IMR-90 (cell line): ENCODE measurements at regions not wholly inside any gene's neighbourhood (a gene's known extent, or its start where the extent isn't known, plus 50 kb on each side); places are given as distances from the start of the nearest gene placed in this dataset.

Experiments
- ATAC-seq: fragments of 200-7000 bp; cut with Tn5 transposase; 2 replicates; pipeline ENCODE4 v1.9.1; 2020; ENCODE audit warnings: low read depth, mild to moderate bottlenecking, moderate library complexity
- BruUV-seq: library from RNA; stranded (reverse); fragments of 400-500 nt; replicated peaks from 2 replicates; lab custom pipeline; 2021; lab: Mats Ljungman, UMichigan
- CTCF ChIA-PET: fragments of 300-600 bp; formaldehyde crosslinking; extraction: SDS; loops from one replicate; lab custom pipeline; 2021; ENCODE audit warnings: antibody characterized with exemption; lab: Yijun Ruan, JAX
- POLR2A ChIA-PET: fragments of 300-600 bp; sonication (Branson Sonifier 250); formaldehyde crosslinking; loops from one replicate; lab custom pipeline; 2022; ENCODE audit warnings: antibody characterized with exemption; ENCODE audit not compliant: unreplicated experiment; lab: Charles Lee
- DNase-seq: peaks from one replicate; pipeline ENCODE4 v3.0.0; 2013
- H2AFZ ChIP-seq: replicated peaks from 2 replicates; pipeline ENCODE3; 2013; ENCODE audit warnings: low read length, mild to moderate bottlenecking; ENCODE audit not compliant: poor library complexity
- H2AK5ac ChIP-seq: 2 replicates; pipeline ENCODE4 v1.6.1; 2013; ENCODE audit warnings: low read depth, low read length, inconsistent platforms
- H2AK9ac ChIP-seq: replicated peaks from 2 replicates; pipeline ENCODE3; 2013; ENCODE audit warnings: mild to moderate bottlenecking, low read depth, low read length, moderate library complexity; ENCODE audit not compliant: poor library complexity
- H2BK120ac ChIP-seq: 2 replicates; pipeline ENCODE4 v1.6.1; 2013; ENCODE audit warnings: low read depth, low read length, inconsistent platforms
- H2BK15ac ChIP-seq: 3 replicates; pipeline ENCODE4 v1.6.1; 2013; ENCODE audit warnings: low read depth, low read length, inconsistent platforms
- H2BK20ac ChIP-seq: 2 replicates; pipeline ENCODE4 v1.6.1; 2013; ENCODE audit warnings: low read depth, mild to moderate bottlenecking, inconsistent platforms, low read length, moderate library complexity
- H2BK5ac ChIP-seq: 2 replicates; pipeline ENCODE4 v1.6.1; 2013; ENCODE audit warnings: mild to moderate bottlenecking, low read depth, low read length, inconsistent platforms; ENCODE audit not compliant: poor library complexity, severe bottlenecking
- H3K14ac ChIP-seq: replicated peaks from 2 replicates; pipeline ENCODE4 v1.6.1; 2013; ENCODE audit warnings: low read depth, low read length, inconsistent platforms
- H3K18ac ChIP-seq: 2 replicates; pipeline ENCODE4 v1.6.1; 2013; ENCODE audit warnings: low read depth, low read length, control low read depth
- H3K23ac ChIP-seq: 2 replicates; pipeline ENCODE4 v1.6.1; 2013; ENCODE audit warnings: low read depth, low read length, inconsistent platforms
- H3K27ac ChIP-seq: 2 replicates; pipeline ENCODE4 v1.5.1; 2013; ENCODE audit warnings: mild to moderate bottlenecking, control low read depth, low read length; ENCODE audit not compliant: insufficient read depth
- H3K27me3 ChIP-seq: 2 replicates; pipeline ENCODE4 v1.6.1; 2013; ENCODE audit warnings: low read length; ENCODE audit not compliant: control insufficient read depth, insufficient read depth
- H3K36me3 ChIP-seq: 2 replicates; pipeline ENCODE4 v1.6.1; 2013; ENCODE audit warnings: low read length, mixed read lengths; ENCODE audit not compliant: control insufficient read depth, insufficient read depth
- H3K4ac ChIP-seq: 2 replicates; pipeline ENCODE4 v1.6.1; 2013; ENCODE audit warnings: low read depth, low read length, inconsistent platforms
- H3K4me1 ChIP-seq: 2 replicates; pipeline ENCODE4 v1.6.1; 2013; ENCODE audit warnings: low read length, mixed read lengths; ENCODE audit not compliant: control insufficient read depth, insufficient read depth
- H3K4me2 ChIP-seq: 2 replicates; pipeline ENCODE4 v1.6.1; 2013; ENCODE audit warnings: low read depth, mild to moderate bottlenecking, control low read depth, low read length, moderate library complexity
- H3K4me3 ChIP-seq: 2 replicates; pipeline ENCODE4 v1.5.1; 2013; ENCODE audit warnings: low read depth, mild to moderate bottlenecking, control low read depth, low read length, moderate library complexity; ENCODE audit not compliant: insufficient read depth
- H3K56ac ChIP-seq: 2 replicates; pipeline ENCODE4 v1.6.1; 2013; ENCODE audit warnings: low read length, inconsistent platforms; ENCODE audit not compliant: insufficient read depth; ENCODE audit errors: extremely low read depth
- H3K79me1 ChIP-seq, 2 experiments: 2 replicates each; pipeline ENCODE4 v1.6.1; 2013; ENCODE audit warnings: low read length in 2 of 2, inconsistent platforms in 1 of 2, low read depth in 1 of 2
- H3K9ac ChIP-seq: 2 replicates; pipeline ENCODE4 v1.6.1; 2013; ENCODE audit warnings: low read depth, low read length, control low read depth
- H3K9me1 ChIP-seq: 2 replicates; pipeline ENCODE4 v1.6.1; 2013; ENCODE audit warnings: low read length, inconsistent platforms; ENCODE audit not compliant: insufficient read depth
- H3K9me3 ChIP-seq: 2 replicates; pipeline ENCODE4 v1.6.1; 2013; ENCODE audit warnings: low read length; ENCODE audit not compliant: control insufficient read depth, insufficient read depth
- H4K20me1 ChIP-seq: 2 replicates; pipeline ENCODE4 v1.6.1; 2013; ENCODE audit warnings: low read length, inconsistent platforms; ENCODE audit not compliant: insufficient read depth
- H4K5ac ChIP-seq: 2 replicates; pipeline ENCODE4 v1.6.1; 2013; ENCODE audit warnings: mild to moderate bottlenecking, low read depth, low read length, control low read depth
- H4K8ac ChIP-seq, 2 experiments: 2 replicates each; pipeline ENCODE4 v1.6.1; 2013; ENCODE audit warnings: low read depth in 2 of 2, low read length in 2 of 2, control low read depth in 1 of 2, inconsistent platforms in 1 of 2
- H4K91ac ChIP-seq: 2 replicates; pipeline ENCODE4 v1.6.1; 2013; ENCODE audit warnings: low read depth, low read length, inconsistent platforms; ENCODE audit not compliant: insufficient read depth
- BHLHE40 ChIP-seq: fragments of 150-350 bp; IDR thresholded peaks from 2 replicates; pipeline ENCODE4 v1.6.1; 2016; ENCODE audit warnings: mild to moderate bottlenecking, low read depth, low read length
- CEBPB ChIP-seq: IDR thresholded peaks from 2 replicates; pipeline ENCODE4 v1.6.1; 2012; ENCODE audit warnings: low read depth, low read length, improper control_type of control experiment
- CHD1 ChIP-seq: IDR thresholded peaks from 2 replicates; pipeline ENCODE4 v1.6.1; 2012; ENCODE audit warnings: low read depth, low read length, improper control_type of control experiment
- ELK1 ChIP-seq: fragments of 150-350 bp; IDR thresholded peaks from 2 replicates; pipeline ENCODE4 v1.6.1; 2016; ENCODE audit warnings: low read depth, mild to moderate bottlenecking, low read length, moderate library complexity, borderline replicate concordance
- MAZ ChIP-seq: IDR thresholded peaks from 2 replicates; pipeline ENCODE4 v1.6.1; 2012; ENCODE audit warnings: low read depth, mild to moderate bottlenecking, low read length, improper control_type of control experiment, moderate library complexity, borderline replicate concordance
- NFE2L2 ChIP-seq: fragments of 150-350 bp; IDR thresholded peaks from 2 replicates; pipeline ENCODE4 v1.6.1; 2016; ENCODE audit warnings: low read depth, mild to moderate bottlenecking, low read length
- POLR2A ChIP-seq: IDR thresholded peaks from 2 replicates; pipeline ENCODE4 v1.6.1; 2012; ENCODE audit warnings: mild to moderate bottlenecking, low read depth, low read length
- RAD21 ChIP-seq: IDR thresholded peaks from 2 replicates; pipeline ENCODE4 v1.6.1; 2012; ENCODE audit warnings: low read length, improper control_type of control experiment
- RCOR1 ChIP-seq: IDR thresholded peaks from 2 replicates; pipeline ENCODE4 v1.6.1; 2012; ENCODE audit warnings: mild to moderate bottlenecking, low read length, improper control_type of control experiment; ENCODE audit not compliant: insufficient replicate concordance
- SMC3 ChIP-seq: fragments of 150-350 bp; IDR thresholded peaks from 2 replicates; pipeline ENCODE4 v1.6.1; 2016; ENCODE audit warnings: low read depth, mild to moderate bottlenecking, antibody characterized with exemption, low read length, moderate library complexity
- USF2 ChIP-seq: fragments of 150-350 bp; IDR thresholded peaks from 2 replicates; pipeline ENCODE4 v1.6.1; 2017; ENCODE audit warnings: mild to moderate bottlenecking, antibody characterized with exemption, low read length, low read depth
- dilution Hi-C: fragments of 300-500 bp; cut with HindIII; formaldehyde crosslinking; loops from one replicate; pipeline ENCODE4 v1.14.3; 2018; ENCODE audit warnings: low sequenced_read_pairs; ENCODE audit not compliant: unreplicated experiment
- in situ Hi-C: fragments of 300-500 bp; cut with MboI; formaldehyde crosslinking; loops from 3 replicates; pipeline ENCODE4 v1.14.3; 2019; ENCODE audit warnings: low sequenced_read_pairs, inconsistent platforms, mixed read lengths
- intact Hi-C: fragments of 100-400 bp; cut with micrococcal nuclease; formaldehyde crosslinking; loops from 2 replicates; pipeline ENCODE4 v1.10.0; 2022
- TF ChIP-seq, protein P1 (sequence below): conservative IDR thresholded peaks from 2 replicates; pipeline ENCODE4 v1.5.1; 2012; ENCODE audit warnings: mild to moderate bottlenecking, low read depth, low read length, improper control_type of control experiment

DNA sequence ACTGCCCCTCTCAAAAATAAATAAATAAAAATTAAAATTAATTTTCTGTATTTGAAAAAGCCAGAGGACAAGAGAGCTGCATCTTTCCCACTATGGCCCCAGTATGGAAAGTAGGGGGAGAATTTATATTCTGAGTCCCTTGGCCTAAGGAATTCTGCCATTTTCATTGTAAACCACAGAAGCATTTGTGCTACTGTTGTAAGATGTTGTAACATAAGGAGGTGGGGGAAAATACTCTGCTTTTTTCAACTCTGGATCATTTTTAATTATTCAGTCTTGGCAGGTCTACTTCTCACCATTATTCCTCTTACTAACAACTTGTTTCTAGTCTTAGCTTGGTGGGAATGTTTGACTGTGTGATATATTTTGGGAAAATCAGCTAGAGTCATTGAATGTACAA lies 52.3 kb upstream of the APC start:
- no peaks in the 10 kb centered on the region for H3K4me1 ChIP-seq
- H3K27ac ChIP-seq, result no peak overlapping the region
- in situ Hi-C loops, result no loop called here

More for the DNA sequence above, 52.3 kb upstream of the APC start:
- Histone ChIP-seq H3K18ac (no peak overlapping the region), H3K9me1 (no peaks in the 10 kb centered on the region), H3K23ac (no peak overlapping the region), H3K56ac (no peak overlapping the region), H4K20me1 (no peaks in the 10 kb centered on the region), H2AK5ac (no peak overlapping the region), H3K79me1 (no peaks in the 10 kb centered on the region), H2BK20ac (no peak overlapping the region), H3K9me3 (no peaks in the 10 kb centered on the region), H4K91ac (no peak overlapping the region), H3K9ac (no peak overlapping the region), H2BK15ac (no peak overlapping the region), H2AK9ac (no peak overlapping the region), H3K14ac (no peak overlapping the region), H2AFZ (no peak overlapping the region), H2BK120ac (no peak overlapping the region), H3K4me2 (no peak overlapping the region), H3K27me3 (peaks cover 2% of the 10 kb centered on the region; the same call in 1 of the 2 replicates), H3K36me3 (no peaks in the 10 kb centered on the region), H3K4ac (no peak overlapping the region), H2BK5ac (no peak overlapping the region), H4K8ac (no peak overlapping the region), H3K4me3 (no peak overlapping the region), H4K5ac (no peak overlapping the region)
- intact Hi-C loops (no loop called here), dilution Hi-C loops (no loop called here)
- TF ChIP-seq POLR2A (no peak), BHLHE40 (no peak), RAD21 (no peak), CHD1 (no peak), SMC3 (no peak), MAZ (no peak), USF2 (no peak), RCOR1 (no peak), CEBPB (no peak), NFE2L2 (no peak), ELK1 (no peak)
- TF ChIP-seq, protein P1, sequence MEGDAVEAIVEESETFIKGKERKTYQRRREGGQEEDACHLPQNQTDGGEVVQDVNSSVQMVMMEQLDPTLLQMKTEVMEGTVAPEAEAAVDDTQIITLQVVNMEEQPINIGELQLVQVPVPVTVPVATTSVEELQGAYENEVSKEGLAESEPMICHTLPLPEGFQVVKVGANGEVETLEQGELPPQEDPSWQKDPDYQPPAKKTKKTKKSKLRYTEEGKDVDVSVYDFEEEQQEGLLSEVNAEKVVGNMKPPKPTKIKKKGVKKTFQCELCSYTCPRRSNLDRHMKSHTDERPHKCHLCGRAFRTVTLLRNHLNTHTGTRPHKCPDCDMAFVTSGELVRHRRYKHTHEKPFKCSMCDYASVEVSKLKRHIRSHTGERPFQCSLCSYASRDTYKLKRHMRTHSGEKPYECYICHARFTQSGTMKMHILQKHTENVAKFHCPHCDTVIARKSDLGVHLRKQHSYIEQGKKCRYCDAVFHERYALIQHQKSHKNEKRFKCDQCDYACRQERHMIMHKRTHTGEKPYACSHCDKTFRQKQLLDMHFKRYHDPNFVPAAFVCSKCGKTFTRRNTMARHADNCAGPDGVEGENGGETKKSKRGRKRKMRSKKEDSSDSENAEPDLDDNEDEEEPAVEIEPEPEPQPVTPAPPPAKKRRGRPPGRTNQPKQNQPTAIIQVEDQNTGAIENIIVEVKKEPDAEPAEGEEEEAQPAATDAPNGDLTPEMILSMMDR, result no peak
- POLR2A ChIA-PET, result no interaction called here
- no peak for ATAC-seq
- DNase-seq, result no peak
- CTCF ChIA-PET, result no interaction called here
- BruUV-seq, result no TSS peak
